HEK293 (cell line): ENCODE measurements at regions not wholly inside any gene's neighbourhood (a gene's known extent, or its start where the extent isn't known, plus 50 kb on each side); places are given as distances from the start of the nearest gene placed in this dataset.

ENCODE experiments used
- CTCF ChIA-PET: fragments of 350-600 bp; formaldehyde crosslinking; extraction: SDS; loops from one replicate; lab custom pipeline; 2021; ENCODE audit warnings: antibody characterized with exemption; lab: Yijun Ruan, JAX
- POLR2A ChIA-PET: fragments of 300-600 bp; formaldehyde crosslinking; extraction: SDS; loops from one replicate; lab custom pipeline; 2020; ENCODE audit warnings: antibody characterized with exemption, inconsistent platforms; lab: Yijun Ruan, JAX
- H3K27ac ChIP-seq: fragments of 200-500 bp; sonication (Bioruptor generic); 2 replicates; pipeline ENCODE4 v1.5.1; 2014; ENCODE audit warnings: low read depth, low read length, control low read depth, inconsistent platforms; ENCODE audit errors: extremely low read depth
- H3K36me3 ChIP-seq, 2 experiments: fragments of 200-500 bp in 1 of 2; sonication (Bioruptor generic) in 1 of 2; 1 replicate in 1 of 2; 2 replicates in 1 of 2; pipeline ENCODE4 v1.5.1; 2014 to 2017; ENCODE audit warnings: inconsistent platforms in 2 of 2, low read length in 2 of 2; ENCODE audit not compliant: control insufficient read depth in 2 of 2, insufficient read depth in 1 of 2
- H3K4me1 ChIP-seq: fragments of 200-500 bp; sonication (Bioruptor generic); 2 replicates; pipeline ENCODE4 v1.5.1; 2014; ENCODE audit warnings: mild to moderate bottlenecking, low read length, inconsistent platforms; ENCODE audit not compliant: control insufficient read depth, insufficient read depth
- H3K4me3 ChIP-seq: 2 replicates; pipeline ENCODE4 v1.5.1; 2011; ENCODE audit warnings: low read depth, mild to moderate bottlenecking, control low read depth, low read length, moderate library complexity
- H3K9me3 ChIP-seq: fragments of 200-500 bp; sonication (Bioruptor generic); 2 replicates; pipeline ENCODE4 v1.5.1; 2014; ENCODE audit warnings: low read depth, low read length, inconsistent platforms; ENCODE audit not compliant: control insufficient read depth, insufficient read depth
- GLI2 ChIP-seq: fragments of 450-650 bp; formaldehyde crosslinking; IDR thresholded peaks from 2 replicates; pipeline ENCODE4; 2017; ENCODE audit warnings: missing biosample characterization, missing genetic modification characterization, low read depth, borderline replicate concordance
- GLI4 ChIP-seq: fragments of 450-650 bp; formaldehyde crosslinking; IDR thresholded peaks from 2 replicates; pipeline ENCODE4 v1.5.1; 2016; ENCODE audit warnings: missing biosample characterization, missing genetic modification characterization
- GLIS2 ChIP-seq: fragments of 450-650 bp; formaldehyde crosslinking; IDR thresholded peaks from 2 replicates; pipeline ENCODE4 v1.5.1; 2016; ENCODE audit warnings: missing biosample characterization, missing genetic modification characterization
- PRDM1 ChIP-seq: fragments of 450-650 bp; formaldehyde crosslinking; IDR thresholded peaks from 2 replicates; pipeline ENCODE4; 2016; ENCODE audit warnings: missing biosample characterization, missing genetic modification characterization
- SETDB1 ChIP-seq: IDR thresholded peaks from one replicate; pipeline ENCODE4 v1.6.1; 2017; ENCODE audit warnings: mild to moderate bottlenecking, low read length, moderate library complexity, mixed read lengths; ENCODE audit not compliant: insufficient read length
- WT1 ChIP-seq: fragments of 450-650 bp; formaldehyde crosslinking; IDR thresholded peaks from 2 replicates; pipeline ENCODE4 v1.5.1; 2016; ENCODE audit warnings: missing biosample characterization, missing genetic modification characterization
- ZBTB48 ChIP-seq: fragments of 450-650 bp; formaldehyde crosslinking; IDR thresholded peaks from 2 replicates; pipeline ENCODE4 v1.5.1; 2016; ENCODE audit warnings: missing biosample characterization, missing genetic modification characterization
- ZBTB7A ChIP-seq: fragments of 450-650 bp; formaldehyde crosslinking; IDR thresholded peaks from 2 replicates; pipeline ENCODE4 v1.5.1; 2016; ENCODE audit warnings: low read depth, missing biosample characterization, missing genetic modification characterization
- ZFP3 ChIP-seq: fragments of 450-650 bp; formaldehyde crosslinking; IDR thresholded peaks from 2 replicates; pipeline ENCODE4 v1.5.1; 2016; ENCODE audit warnings: low read depth, missing biosample characterization, missing genetic modification characterization
- ZNF112 ChIP-seq: fragments of 450-650 bp; formaldehyde crosslinking; IDR thresholded peaks from 2 replicates; pipeline ENCODE4 v1.5.0; 2017; ENCODE audit warnings: missing biosample characterization, missing genetic modification characterization
- ZNF114 ChIP-seq: fragments of 450-650 bp; formaldehyde crosslinking; IDR thresholded peaks from 2 replicates; pipeline ENCODE4 v1.5.0; 2017; ENCODE audit warnings: missing biosample characterization, missing genetic modification characterization
- ZNF132 ChIP-seq: fragments of 450-650 bp; formaldehyde crosslinking; IDR thresholded peaks from 2 replicates; pipeline ENCODE4 v1.5.1; 2017; ENCODE audit warnings: missing biosample characterization, missing genetic modification characterization, borderline replicate concordance
- ZNF169 ChIP-seq: fragments of 450-650 bp; formaldehyde crosslinking; IDR thresholded peaks from 2 replicates; pipeline ENCODE4 v1.5.1; 2016; ENCODE audit warnings: missing biosample characterization, missing genetic modification characterization
- ZNF202 ChIP-seq: fragments of 450-650 bp; formaldehyde crosslinking; IDR thresholded peaks from 2 replicates; pipeline ENCODE4 v1.5.1; 2016; ENCODE audit warnings: missing biosample characterization, missing genetic modification characterization, borderline replicate concordance
- ZNF280C ChIP-seq: fragments of 450-650 bp; formaldehyde crosslinking; IDR thresholded peaks from 2 replicates; pipeline ENCODE4 v1.5.1; 2016; ENCODE audit warnings: missing biosample characterization, missing genetic modification characterization
- ZNF48 ChIP-seq: fragments of 450-650 bp; formaldehyde crosslinking; IDR thresholded peaks from 2 replicates; pipeline ENCODE4 v1.5.1; 2016; ENCODE audit warnings: missing biosample characterization, missing genetic modification characterization
- ZNF529 ChIP-seq: fragments of 450-650 bp; formaldehyde crosslinking; IDR thresholded peaks from 2 replicates; pipeline ENCODE4 v1.5.1; 2017; ENCODE audit warnings: missing genetic modification characterization, missing biosample characterization; ENCODE audit not compliant: insufficient replicate concordance
- ZNF530 ChIP-seq: fragments of 450-650 bp; formaldehyde crosslinking; IDR thresholded peaks from 2 replicates; pipeline ENCODE4 v1.5.1; 2016; ENCODE audit warnings: low read depth, missing biosample characterization, missing genetic modification characterization
- ZNF654 ChIP-seq: fragments of 450-650 bp; formaldehyde crosslinking; IDR thresholded peaks from 2 replicates; pipeline ENCODE4 v1.5.1; 2016; ENCODE audit warnings: low read depth, missing biosample characterization, missing genetic modification characterization
- ZNF658 ChIP-seq: fragments of 450-650 bp; formaldehyde crosslinking; IDR thresholded peaks from 2 replicates; pipeline ENCODE4; 2016; ENCODE audit warnings: missing biosample characterization, missing genetic modification characterization
- ZNF664 ChIP-seq: fragments of 450-650 bp; formaldehyde crosslinking; IDR thresholded peaks from 2 replicates; pipeline ENCODE4 v1.5.1; 2016; ENCODE audit warnings: missing biosample characterization, missing genetic modification characterization
- ZNF76 ChIP-seq: fragments of 450-650 bp; formaldehyde crosslinking; IDR thresholded peaks from 2 replicates; pipeline ENCODE4; 2016; ENCODE audit warnings: low read depth, missing biosample characterization, missing genetic modification characterization, borderline replicate concordance
- TF ChIP-seq, protein P1 (sequence below): fragments of 450-650 bp; formaldehyde crosslinking; IDR thresholded peaks from 2 replicates; pipeline ENCODE4 v1.5.1; 2017; ENCODE audit warnings: missing biosample characterization, missing genetic modification characterization
- TF ChIP-seq, protein P2 (sequence below): fragments of 450-650 bp; formaldehyde crosslinking; IDR thresholded peaks from 2 replicates; pipeline ENCODE4 v1.5.1; 2016; ENCODE audit warnings: missing biosample characterization, missing genetic modification characterization, low read depth
- TF ChIP-seq, protein P3 (sequence below): fragments of 450-650 bp; formaldehyde crosslinking; IDR thresholded peaks from 2 replicates; pipeline ENCODE4 v1.5.1; 2016; ENCODE audit warnings: missing biosample characterization, missing genetic modification characterization

DNA sequence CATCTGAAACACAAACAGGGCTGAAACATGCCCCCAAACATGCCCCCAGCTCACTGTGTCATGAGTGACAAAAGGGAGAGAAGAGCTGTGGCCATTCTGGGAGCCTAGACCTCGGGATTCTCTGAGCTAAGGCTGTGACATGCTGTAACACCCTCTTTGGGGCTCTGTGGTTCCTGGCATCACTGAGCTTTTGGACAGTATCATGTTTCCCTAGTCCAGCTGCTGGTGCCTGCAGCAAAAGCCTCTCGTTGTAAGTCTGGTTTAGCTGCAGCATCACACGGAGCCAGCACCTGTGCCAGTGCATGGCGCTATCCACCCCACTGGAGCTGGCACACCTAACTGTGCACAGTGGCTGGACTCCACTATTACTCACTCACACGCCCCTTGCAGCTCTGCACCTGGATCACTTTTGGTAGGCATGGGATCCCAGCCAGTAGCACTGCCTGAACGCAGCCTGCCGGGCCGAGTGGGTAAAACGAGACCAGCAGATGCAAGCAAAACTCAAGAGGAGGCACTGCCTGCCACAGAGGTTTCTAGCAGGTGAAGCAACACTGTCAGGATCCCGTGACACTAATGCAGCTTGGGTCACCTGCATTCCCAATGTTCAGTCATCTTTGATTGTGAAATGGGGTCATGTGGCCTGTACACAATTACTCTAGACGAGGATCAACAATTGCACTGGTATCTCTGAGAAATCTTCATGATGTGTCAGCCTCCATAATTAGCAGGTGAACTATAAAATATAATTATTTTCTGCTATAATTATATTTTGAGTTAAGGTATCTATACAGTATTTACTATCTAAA is 547.2 kb downstream of the ZNF804A start (continued):
- no peak for TF ChIP-seq ZNF132
- no peak for TF ChIP-seq ZNF202
- no peak for TF ChIP-seq ZNF530
- TF ChIP-seq ZFP3 (tag by site-specific recombination): no peak
- TF ChIP-seq ZNF654 (tag by site-specific recombination): no peak

GRCh38 chr2:185147361-185147760 is 549.0 kb downstream of the ZNF804A start:
- no peaks in the 10 kb centered on the region for H3K9me3 ChIP-seq
- no peak overlapping the region for H3K4me3 ChIP-seq
- H3K4me1 ChIP-seq: no peaks in the 10 kb centered on the region
- POLR2A ChIA-PET: no interaction called here
- no peak for TF ChIP-seq ZNF169 (tag by site-specific recombination)
- TF ChIP-seq, protein P1, sequence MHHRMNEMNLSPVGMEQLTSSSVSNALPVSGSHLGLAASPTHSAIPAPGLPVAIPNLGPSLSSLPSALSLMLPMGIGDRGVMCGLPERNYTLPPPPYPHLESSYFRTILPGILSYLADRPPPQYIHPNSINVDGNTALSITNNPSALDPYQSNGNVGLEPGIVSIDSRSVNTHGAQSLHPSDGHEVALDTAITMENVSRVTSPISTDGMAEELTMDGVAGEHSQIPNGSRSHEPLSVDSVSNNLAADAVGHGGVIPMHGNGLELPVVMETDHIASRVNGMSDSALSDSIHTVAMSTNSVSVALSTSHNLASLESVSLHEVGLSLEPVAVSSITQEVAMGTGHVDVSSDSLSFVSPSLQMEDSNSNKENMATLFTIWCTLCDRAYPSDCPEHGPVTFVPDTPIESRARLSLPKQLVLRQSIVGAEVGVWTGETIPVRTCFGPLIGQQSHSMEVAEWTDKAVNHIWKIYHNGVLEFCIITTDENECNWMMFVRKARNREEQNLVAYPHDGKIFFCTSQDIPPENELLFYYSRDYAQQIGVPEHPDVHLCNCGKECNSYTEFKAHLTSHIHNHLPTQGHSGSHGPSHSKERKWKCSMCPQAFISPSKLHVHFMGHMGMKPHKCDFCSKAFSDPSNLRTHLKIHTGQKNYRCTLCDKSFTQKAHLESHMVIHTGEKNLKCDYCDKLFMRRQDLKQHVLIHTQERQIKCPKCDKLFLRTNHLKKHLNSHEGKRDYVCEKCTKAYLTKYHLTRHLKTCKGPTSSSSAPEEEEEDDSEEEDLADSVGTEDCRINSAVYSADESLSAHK (tag by site-specific recombination): no peak
- no peak for TF ChIP-seq ZNF529 (tag by site-specific recombination)
- TF ChIP-seq WT1: no peak
- no peak for TF ChIP-seq GLIS2 (tag by site-specific recombination)
- no peak for TF ChIP-seq ZNF114 (tag by site-specific recombination)
- no peak for TF ChIP-seq ZBTB7A
- no peak for TF ChIP-seq ZNF280C (tag by site-specific recombination)
- no peak for TF ChIP-seq GLI4 (tag by site-specific recombination)
- no peak for TF ChIP-seq ZNF48 (tag by site-specific recombination)
- no peak for TF ChIP-seq PRDM1
- no peak for TF ChIP-seq ZBTB48 (tag by site-specific recombination)
- CTCF ChIA-PET: no interaction called here
- H3K36me3 ChIP-seq: no peaks in the 10 kb centered on the region
- H3K27ac ChIP-seq: no peak overlapping the region

- TF ChIP-seq ZNF664 (tag by site-specific recombination) (no peak), ZNF76 (no peak), SETDB1 (no peak), ZNF112 (tag by site-specific recombination) (no peak), GLI2 (tag by site-specific recombination) (no peak), ZNF658 (no peak)
- TF ChIP-seq, protein P2, sequence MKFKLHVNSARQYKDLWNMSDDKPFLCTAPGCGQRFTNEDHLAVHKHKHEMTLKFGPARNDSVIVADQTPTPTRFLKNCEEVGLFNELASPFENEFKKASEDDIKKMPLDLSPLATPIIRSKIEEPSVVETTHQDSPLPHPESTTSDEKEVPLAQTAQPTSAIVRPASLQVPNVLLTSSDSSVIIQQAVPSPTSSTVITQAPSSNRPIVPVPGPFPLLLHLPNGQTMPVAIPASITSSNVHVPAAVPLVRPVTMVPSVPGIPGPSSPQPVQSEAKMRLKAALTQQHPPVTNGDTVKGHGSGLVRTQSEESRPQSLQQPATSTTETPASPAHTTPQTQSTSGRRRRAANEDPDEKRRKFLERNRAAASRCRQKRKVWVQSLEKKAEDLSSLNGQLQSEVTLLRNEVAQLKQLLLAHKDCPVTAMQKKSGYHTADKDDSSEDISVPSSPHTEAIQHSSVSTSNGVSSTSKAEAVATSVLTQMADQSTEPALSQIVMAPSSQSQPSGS (tag by site-specific recombination): no peak
- TF ChIP-seq, protein P3, sequence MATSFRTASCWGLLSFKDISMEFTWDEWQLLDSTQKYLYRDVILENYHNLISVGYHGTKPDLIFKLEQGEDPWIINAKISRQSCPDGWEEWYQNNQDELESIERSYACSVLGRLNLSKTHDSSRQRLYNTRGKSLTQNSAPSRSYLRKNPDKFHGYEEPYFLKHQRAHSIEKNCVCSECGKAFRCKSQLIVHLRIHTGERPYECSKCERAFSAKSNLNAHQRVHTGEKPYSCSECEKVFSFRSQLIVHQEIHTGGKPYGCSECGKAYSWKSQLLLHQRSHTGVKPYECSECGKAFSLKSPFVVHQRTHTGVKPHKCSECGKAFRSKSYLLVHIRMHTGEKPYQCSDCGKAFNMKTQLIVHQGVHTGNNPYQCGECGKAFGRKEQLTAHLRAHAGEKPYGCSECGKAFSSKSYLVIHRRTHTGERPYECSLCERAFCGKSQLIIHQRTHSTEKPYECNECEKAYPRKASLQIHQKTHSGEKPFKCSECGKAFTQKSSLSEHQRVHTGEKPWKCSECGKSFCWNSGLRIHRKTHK: no peak
- TF ChIP-seq, all 188 proteins: peak for 0
- POLR2A ChIA-PET: no interaction called here
- Histone ChIP-seq H3K27ac (no peak overlapping the region), H3K9me3 (no peaks in the 10 kb centered on the region), H3K4me1 (no peaks in the 10 kb centered on the region), H3K36me3 (no peaks in the 10 kb centered on the region), H3K4me3 (no peak overlapping the region)
- CTCF ChIA-PET: no interaction called here
Measured at GRCh38 chr2:185152186-185152585, 553.9 kb downstream of the ZNF804A start.
